Spleen (tissue), 11 donors: ENCODE measurements at regions not wholly inside any gene's neighbourhood (a gene's known extent, or its start where the extent isn't known, plus 50 kb on each side); places are given as distances from the start of the nearest gene placed in this dataset.

Experiments
- DNase-seq: peaks from one replicate; pipeline ENCODE4 v3.0.0-alpha.2; 2020
- H3K27ac ChIP-seq, 8 donors: fragments of 200-600 bp; sonication (generic) in 7 of 8; 1 replicate in 4 of 8; 2 replicates in 4 of 8; pipeline versions ENCODE4 v1.5.0 to v1.8.0; 2016 to 2021; ENCODE audit warnings: inconsistent platforms in 4 of 8, mild to moderate bottlenecking in 4 of 8, moderate library complexity in 1 of 8
- H3K27me3 ChIP-seq, 7 donors: fragments of 200-600 bp; sonication (generic) in 6 of 7; replicated peaks in 1 of 7; 1 replicate in 4 of 7; 2 replicates in 3 of 7; pipeline versions ENCODE4 v1.5.0 to v1.8.0; 2016 to 2021; ENCODE audit warnings: inconsistent platforms in 3 of 7, mild to moderate bottlenecking in 1 of 7
- H3K36me3 ChIP-seq, 6 donors: fragments of 200-600 bp; sonication (generic) in 5 of 6; 1 replicate in 4 of 6; 2 replicates in 2 of 6; pipeline versions ENCODE4 v1.5.0 to v1.8.0; 2016 to 2021; ENCODE audit warnings: inconsistent platforms in 2 of 6
- H3K4me1 ChIP-seq, 6 donors: fragments of 200-600 bp; sonication (generic) in 5 of 6; 1 replicate in 3 of 6; 2 replicates in 3 of 6; pipeline versions ENCODE4 v1.5.0 to v1.8.0; 2016 to 2021; ENCODE audit warnings: inconsistent platforms in 3 of 6
- H3K4me3 ChIP-seq, 8 donors: fragments of 200-600 bp; sonication (generic) in 7 of 8; 1 replicate in 4 of 8; 2 replicates in 4 of 8; pipeline versions ENCODE4 v1.5.0 to v1.8.0; 2016 to 2021; ENCODE audit warnings: inconsistent platforms in 4 of 8, mild to moderate bottlenecking in 4 of 8, moderate library complexity in 2 of 8
- H3K9me3 ChIP-seq, 8 donors: fragments of 200-600 bp; sonication (generic) in 7 of 8; 1 replicate in 4 of 8; 2 replicates in 4 of 8; pipeline versions ENCODE4 v1.5.0 to v1.8.0; 2016 to 2021; ENCODE audit warnings: inconsistent platforms in 4 of 8
- POLR2A ChIP-seq, 3 donors: fragments of 450-650 bp; IDR thresholded peaks; one replicate each; pipeline ENCODE4 v1.5.1; 2017; ENCODE audit warnings: antibody characterized with exemption in 3 of 3, mild to moderate bottlenecking in 1 of 3
- POLR2AphosphoS5 ChIP-seq, 3 donors: sonication (generic); formaldehyde crosslinking; IDR thresholded peaks; one replicate each; pipeline ENCODE4 v1.5.1; 2017; ENCODE audit warnings: antibody characterized with exemption in 3 of 3
- WGBS, 5 donors: extraction: QIAGEN DNeasy Blood & Tissue Kit in 3 of 5; methylation state at CpG; one replicate each; pipeline versions ENCODE4 v1.1.5 to v1.1.7; 2013 to 2018; 5-methylcytosine and 5-hydroxymethylcytosine counted together
- intact Hi-C: fragments of 100-400 bp; cut with DNase I; formaldehyde crosslinking; loops from one replicate; pipeline ENCODE4 v1.15.0; 2023; ENCODE audit warnings: low total_unique reads
- TF ChIP-seq, protein P1 (sequence below), 11 experiments: fragments of 200-600 bp in 7 of 11; fragments of 450-650 bp in 4 of 11; sonication (generic) in 4 of 11; IDR thresholded peaks in 8 of 11; conservative IDR thresholded peaks in 3 of 11; 1 replicate in 7 of 11; 2 replicates in 4 of 11; pipeline versions ENCODE4 v1.4.0 to v1.8.0; 2016 to 2021; ENCODE audit warnings: antibody characterized with exemption in 11 of 11, inconsistent platforms in 4 of 11, mild to moderate bottlenecking in 1 of 11
- donor health status: healthy with polysubstance abuse.
- donor health status: DM: no; HTN: no; CAD: no; lungs with moderate emphysema.
- donor health status: DM: no; HTN: no; CAD: no.
- donor health status: Bipolar disorder and iron deficiency.
- donor health status: healthy.
- donor health status: DM: no; HTN: no; CAD: no.
- donor health status: DM: yes; HTN: yes; CAD: no.

DNA sequence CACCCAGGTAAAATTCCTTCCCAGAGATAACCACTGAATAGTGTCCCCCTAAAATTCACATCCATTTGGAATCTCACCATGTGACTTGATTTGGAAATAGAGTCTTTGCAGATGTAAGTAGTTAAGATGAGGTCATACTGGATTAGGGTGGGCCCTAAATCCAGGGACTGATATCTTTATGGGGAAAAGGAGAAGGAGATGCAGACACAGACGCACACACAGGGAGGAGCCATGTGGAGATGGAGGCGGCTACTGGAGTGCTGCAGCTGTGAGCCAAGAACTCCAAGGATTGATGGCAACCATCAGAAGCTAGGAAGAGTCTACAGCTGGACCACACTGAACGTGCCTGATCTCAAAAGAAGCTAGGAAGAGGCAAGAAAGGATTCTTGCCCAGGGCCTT is 96.6 kb upstream of the SRD5A3 start:
- no peak for DNase-seq
- 79 to 89% (median 86%) methylated on average over 3 of the region's 3 CpGs for WGBS, 5 donors
- peaks cover 0 to 39% (median 0%) of the 10 kb centered on the region in 7 donors for H3K27me3 ChIP-seq
- no peak overlapping the region for H3K27ac ChIP-seq
- H3K36me3 ChIP-seq: no peaks in the 10 kb centered on the region
- TF ChIP-seq POLR2AphosphoS5 (IDR thresholded peaks at IDR 0.05) (no peak), POLR2A (IDR thresholded peaks at IDR 0.05) (no peak)
- TF ChIP-seq, protein P1, sequence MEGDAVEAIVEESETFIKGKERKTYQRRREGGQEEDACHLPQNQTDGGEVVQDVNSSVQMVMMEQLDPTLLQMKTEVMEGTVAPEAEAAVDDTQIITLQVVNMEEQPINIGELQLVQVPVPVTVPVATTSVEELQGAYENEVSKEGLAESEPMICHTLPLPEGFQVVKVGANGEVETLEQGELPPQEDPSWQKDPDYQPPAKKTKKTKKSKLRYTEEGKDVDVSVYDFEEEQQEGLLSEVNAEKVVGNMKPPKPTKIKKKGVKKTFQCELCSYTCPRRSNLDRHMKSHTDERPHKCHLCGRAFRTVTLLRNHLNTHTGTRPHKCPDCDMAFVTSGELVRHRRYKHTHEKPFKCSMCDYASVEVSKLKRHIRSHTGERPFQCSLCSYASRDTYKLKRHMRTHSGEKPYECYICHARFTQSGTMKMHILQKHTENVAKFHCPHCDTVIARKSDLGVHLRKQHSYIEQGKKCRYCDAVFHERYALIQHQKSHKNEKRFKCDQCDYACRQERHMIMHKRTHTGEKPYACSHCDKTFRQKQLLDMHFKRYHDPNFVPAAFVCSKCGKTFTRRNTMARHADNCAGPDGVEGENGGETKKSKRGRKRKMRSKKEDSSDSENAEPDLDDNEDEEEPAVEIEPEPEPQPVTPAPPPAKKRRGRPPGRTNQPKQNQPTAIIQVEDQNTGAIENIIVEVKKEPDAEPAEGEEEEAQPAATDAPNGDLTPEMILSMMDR (IDR thresholded peaks at IDR 0.05 in 8 of 11, conservative IDR thresholded peaks at IDR 0.05 in 3 of 11): no peak
- H3K9me3 ChIP-seq: no peaks in the 10 kb centered on the region
- no peaks in the 10 kb centered on the region for H3K4me1 ChIP-seq
- intact Hi-C loops: no loop called here
- no peak overlapping the region for H3K4me3 ChIP-seq

DNA sequence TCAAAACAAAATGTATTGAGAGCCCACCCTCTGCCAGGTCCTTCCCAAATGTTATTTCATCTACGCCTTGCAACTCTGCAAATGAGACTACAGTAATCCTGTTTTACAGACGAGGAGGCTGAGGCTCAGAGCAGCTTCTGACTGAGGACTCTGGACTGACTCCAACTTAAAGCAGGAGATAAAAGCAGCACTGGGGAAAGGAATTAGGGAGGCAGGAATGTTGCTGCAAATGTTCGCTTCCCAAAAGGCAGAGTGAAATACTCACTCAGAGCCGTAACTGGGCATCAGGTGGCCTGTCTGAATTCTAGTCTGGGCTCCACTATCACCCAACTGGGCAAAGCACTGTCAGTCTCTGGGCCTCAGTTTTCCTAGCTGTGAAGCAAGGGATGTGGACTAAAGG is 94.7 kb upstream of the SRD5A3 start:
- DNase-seq: no peak
- peaks cover 0 to 52% (median 1%) of the 10 kb centered on the region in 7 donors for H3K27me3 ChIP-seq
- 75 to 87% (median 82%) methylated on average over 4 of the region's 4 CpGs for WGBS, 5 donors

DNA sequence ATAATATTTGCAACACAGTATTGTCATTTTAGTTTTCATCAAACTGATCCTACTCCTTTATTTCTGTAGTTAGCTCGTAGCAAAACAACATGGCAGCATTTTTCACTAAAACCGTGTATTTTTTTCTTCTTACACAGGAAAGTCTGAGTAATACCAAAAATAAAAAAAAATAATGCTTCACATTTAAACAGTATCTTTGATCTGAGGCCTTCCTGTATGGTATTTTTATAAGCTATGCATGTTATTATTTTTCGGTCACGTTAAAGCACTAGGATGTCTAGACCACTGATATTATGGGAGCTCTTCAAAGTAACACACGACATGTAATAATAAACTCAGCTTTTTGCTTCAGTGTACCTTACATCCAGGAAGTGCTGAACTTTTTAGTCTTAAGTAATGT is 94.1 kb upstream of the SRD5A3 start:
- DNase-seq: no peak
- TF ChIP-seq, protein P1 (IDR thresholded peaks at IDR 0.05 in 8 of 11, conservative IDR thresholded peaks at IDR 0.05 in 3 of 11): no peak
- TF ChIP-seq POLR2AphosphoS5 (IDR thresholded peaks at IDR 0.05) (no peak), POLR2A (IDR thresholded peaks at IDR 0.05) (no peak)

More for the DNA sequence above, 94.7 kb upstream of the SRD5A3 start:
- Histone ChIP-seq H3K4me3 (no peak overlapping the region), H3K9me3 (no peaks in the 10 kb centered on the region), H3K36me3 (no peaks in the 10 kb centered on the region), H3K27ac (no peak overlapping the region), H3K4me1 (no peaks in the 10 kb centered on the region)
- intact Hi-C loops: no loop called here
- TF ChIP-seq POLR2A (IDR thresholded peaks at IDR 0.05): no peak
- TF ChIP-seq, protein P1 (IDR thresholded peaks at IDR 0.05 in 8 of 11, conservative IDR thresholded peaks at IDR 0.05 in 3 of 11): no peak

DNA sequence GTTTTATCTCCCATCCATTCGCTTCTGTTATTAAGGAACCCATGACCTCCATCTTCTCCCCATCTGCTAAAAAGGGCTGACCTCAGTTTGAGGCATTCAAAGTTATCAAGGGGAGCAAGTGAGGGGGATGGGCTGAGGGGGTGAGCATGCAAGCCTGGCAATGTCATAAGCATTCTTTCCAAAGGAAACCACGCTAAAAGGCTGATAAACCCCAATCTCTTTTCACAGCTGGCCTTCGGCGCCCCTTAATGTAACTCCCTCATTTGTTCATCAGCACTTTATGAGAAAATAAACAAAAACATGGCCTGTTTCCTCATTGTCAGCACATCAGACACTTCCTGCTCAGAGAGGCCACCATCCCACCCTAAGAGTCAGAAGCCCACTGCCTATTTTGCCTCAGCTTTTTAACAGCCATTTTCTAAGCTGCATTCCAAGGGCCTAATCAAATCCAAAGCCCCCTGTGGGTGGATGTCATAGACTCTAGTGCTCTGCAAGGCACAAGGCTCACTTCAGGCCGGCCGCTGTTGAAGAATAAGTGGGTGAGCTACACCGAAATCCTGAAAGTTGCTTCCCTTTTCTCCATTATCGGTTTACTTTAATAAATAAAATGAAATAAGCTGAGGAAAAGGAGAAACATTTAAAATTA is 92.0 kb upstream of the SRD5A3 start:
- Histone ChIP-seq H3K4me3 (no peak overlapping the region), H3K27me3 (peaks cover 0 to 50% (median 0%) of the 10 kb centered on the region in 7 donors), H3K36me3 (no peaks in the 10 kb centered on the region), H3K27ac (no peak overlapping the region), H3K4me1 (peaks cover 0 to 2% (median 0%) of the 10 kb centered on the region in 6 donors), H3K9me3 (no peaks in the 10 kb centered on the region)
- WGBS, 5 donors: 81 to 88% (median 85%) methylated on average over 8 of the region's 8 CpGs
- TF ChIP-seq, protein P1 (IDR thresholded peaks at IDR 0.05 in 8 of 11, conservative IDR thresholded peaks at IDR 0.05 in 3 of 11): no peak
- TF ChIP-seq POLR2A (IDR thresholded peaks at IDR 0.05) (no peak), POLR2AphosphoS5 (IDR thresholded peaks at IDR 0.05) (no peak)
- no peak for DNase-seq
- intact Hi-C loops: no loop called here

More for the DNA sequence above, 94.1 kb upstream of the SRD5A3 start:
- WGBS, 5 donors: 80 to 91% (median 89%) methylated on average over 5 of the region's 5 CpGs
- Histone ChIP-seq H3K4me3 (no peak overlapping the region), H3K9me3 (no peaks in the 10 kb centered on the region), H3K27me3 (peaks cover 0 to 58% (median 3%) of the 10 kb centered on the region in 7 donors), H3K27ac (no peak overlapping the region), H3K36me3 (no peaks in the 10 kb centered on the region), H3K4me1 (peaks cover 0 to 2% (median 0%) of the 10 kb centered on the region in 6 donors)
- intact Hi-C loops: no loop called here
